T47D (cell line): ENCODE measurements at regions not wholly inside any gene's neighbourhood (a gene's known extent, or its start where the extent isn't known, plus 50 kb on each side); places are given as distances from the start of the nearest gene placed in this dataset.

Experiments
- DNase-seq, 2 experiments: peaks; one replicate each; pipeline versions ENCODE4 v3.0.0 to v3.0.0-alpha.2; 2011 to 2012; ENCODE audit warnings: low read depth in 1 of 2, low spot score in 1 of 2
- JUND ChIP-seq: IDR thresholded peaks from 2 replicates; pipeline ENCODE4 v1.6.1; 2012; ENCODE audit warnings: low read depth
- in situ Hi-C: cut with HindIII; loops from 2 replicates; pipeline ENCODE4 v1.10.0; 2016; ENCODE audit warnings: low sequenced_read_pairs, low pct_unique_long_range_greater_than_20kb

DNA sequence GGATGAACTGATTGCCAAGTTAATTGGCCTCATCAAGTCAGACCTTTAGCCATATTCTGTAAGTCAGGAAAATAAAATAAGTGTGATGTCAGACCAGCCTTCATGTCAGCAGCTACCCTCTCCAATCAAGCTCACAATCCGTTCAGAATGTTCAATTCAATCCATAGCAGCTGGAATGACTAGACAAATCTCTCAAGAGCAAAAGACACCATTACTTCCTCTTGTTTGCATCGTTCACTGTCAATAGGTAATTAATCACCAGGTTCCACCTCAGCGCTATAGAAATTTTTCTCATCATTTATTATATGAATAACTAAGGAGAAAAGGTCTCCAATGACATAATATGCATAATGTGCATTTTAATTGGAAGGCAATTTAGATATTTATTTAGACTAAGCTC is 321.0 kb upstream of the GRIA3 start:
- in situ Hi-C loops, result no loop called here
- no peak for DNase-seq
- TF ChIP-seq JUND, result no peak

DNA sequence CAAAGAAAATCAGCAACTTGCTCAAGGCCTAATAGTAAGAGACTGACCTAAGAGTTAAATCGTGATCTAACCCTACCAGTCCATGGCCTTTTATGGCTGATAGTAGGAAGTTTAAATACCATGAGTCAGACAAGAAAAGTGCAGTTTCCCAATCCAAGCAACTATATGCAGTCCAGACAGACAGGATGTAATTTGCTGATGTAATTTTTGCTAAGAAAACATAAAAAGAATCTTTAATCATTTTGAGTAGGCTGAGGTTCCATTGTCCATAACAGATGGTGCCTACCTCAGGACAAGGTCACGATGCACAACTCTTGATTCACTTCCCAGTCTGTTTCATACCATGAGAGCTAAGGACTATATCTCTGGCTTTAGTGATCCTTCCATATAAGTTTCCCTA is 317.5 kb upstream of the GRIA3 start:
- no peak for DNase-seq
- no peak for TF ChIP-seq JUND
- in situ Hi-C loops, result no loop called here

DNA sequence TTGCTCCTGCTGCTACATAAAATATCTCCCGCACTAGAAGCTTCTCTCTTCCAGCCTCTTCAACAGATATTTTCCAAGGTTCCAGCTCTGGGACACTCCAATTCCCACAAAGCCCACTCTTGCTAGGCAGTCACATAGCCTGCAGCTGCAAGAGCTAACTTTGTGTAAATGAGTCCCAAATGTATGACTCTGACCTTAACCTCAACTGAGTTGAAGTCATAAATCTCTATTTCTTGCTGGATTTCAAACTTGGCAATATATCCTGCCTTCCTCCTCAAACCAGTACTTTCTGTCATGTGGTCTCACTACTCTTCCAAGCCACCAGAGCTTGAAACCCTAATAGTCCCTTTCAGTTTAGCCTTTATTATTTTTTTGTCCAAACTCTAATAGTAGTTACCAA is 315.4 kb upstream of the GRIA3 start:
- DNase-seq, result no peak
- in situ Hi-C loops, result no loop called here
- TF ChIP-seq JUND, result no peak

- no peak for TF ChIP-seq JUND
- in situ Hi-C loops, result no loop called here
- no peak for DNase-seq
These were observed 314.9 kb upstream of the GRIA3 start for GRCh38 chrX:122869171-122869570.

DNA sequence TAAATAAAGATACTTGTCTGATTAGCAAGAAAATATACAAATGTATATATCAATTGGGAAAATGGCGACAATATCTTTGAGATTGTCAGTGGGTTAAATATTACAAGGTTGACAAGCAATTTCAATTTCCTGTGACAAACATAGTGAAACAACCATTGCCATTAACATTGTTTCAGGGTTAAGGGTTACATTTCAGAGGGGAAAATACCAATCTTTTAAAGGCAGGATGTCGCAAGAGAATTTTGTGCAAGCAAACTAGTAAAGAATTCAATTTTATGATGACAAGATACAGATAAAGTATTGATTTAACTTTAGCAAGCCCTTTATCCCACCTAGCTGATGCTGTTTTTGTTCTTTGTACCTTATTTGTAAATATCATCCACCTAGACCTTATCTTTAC is 305.8 kb upstream of the GRIA3 start:
- no peak for TF ChIP-seq JUND
- in situ Hi-C loops, result no loop called here
- no peak for DNase-seq

DNA sequence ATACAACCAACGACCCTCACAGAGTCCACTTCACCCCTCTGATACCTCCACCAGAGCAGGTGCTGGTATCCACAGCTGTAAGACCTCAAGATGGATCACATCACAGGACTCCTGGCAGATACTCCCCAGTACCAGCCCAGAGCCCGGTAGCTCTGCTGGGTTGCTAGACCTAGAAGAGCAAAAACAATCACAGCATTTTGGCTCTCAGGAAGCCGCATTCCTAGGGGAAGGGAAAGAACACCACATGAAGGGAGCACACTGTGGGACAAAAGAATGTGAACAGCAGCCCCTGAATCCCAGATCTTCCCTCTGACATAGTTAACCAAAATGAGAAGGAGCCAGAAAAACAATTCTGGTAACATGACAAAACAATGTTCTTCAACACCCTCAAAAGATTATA is 303.1 kb upstream of the GRIA3 start:
- in situ Hi-C loops, result no loop called here
- no peak for TF ChIP-seq JUND
- DNase-seq, result no peak

DNA sequence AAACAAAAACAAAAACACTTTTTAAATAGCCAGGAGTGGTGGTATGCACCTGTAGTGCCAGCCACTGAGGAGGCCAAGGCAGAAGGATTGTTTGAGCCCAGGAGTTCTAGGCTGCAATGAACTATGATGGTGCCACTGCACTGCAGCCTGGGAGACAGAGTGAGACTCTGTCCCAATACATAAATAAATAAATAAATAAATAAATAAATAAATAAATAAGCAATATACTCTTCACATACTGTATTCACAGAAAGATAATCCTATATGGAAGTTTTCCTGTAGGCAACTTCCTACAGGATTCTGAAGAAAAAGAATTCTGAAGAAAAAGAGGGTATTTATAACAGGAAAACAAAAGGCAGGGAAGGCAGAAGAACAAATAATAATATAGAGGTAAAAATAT is 293.3 kb upstream of the GRIA3 start:
- in situ Hi-C loops, result no loop called here
- no peak for TF ChIP-seq JUND
- no peak for DNase-seq

DNA sequence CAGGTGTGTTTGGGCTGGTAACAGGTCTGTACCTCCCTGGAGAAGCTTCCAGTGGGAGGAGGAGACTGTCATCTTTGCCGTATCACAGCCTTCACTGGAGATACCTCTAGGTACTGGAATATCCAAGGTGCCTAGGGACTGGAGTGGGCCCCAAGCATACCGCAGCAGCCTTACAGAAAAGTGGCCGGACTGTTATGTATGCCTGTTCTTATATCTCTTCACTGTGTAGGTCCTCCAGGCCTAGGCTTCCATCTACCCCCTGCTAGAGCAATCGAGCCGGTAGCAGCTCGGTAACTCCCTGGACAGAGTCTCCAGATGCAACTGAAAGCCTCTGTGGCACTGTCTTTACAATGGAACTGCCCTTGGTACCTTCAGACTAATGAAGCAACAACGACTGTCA is 277.4 kb upstream of the GRIA3 start:
- DNase-seq, result no peak
- no peak for TF ChIP-seq JUND
- in situ Hi-C loops, result no loop called here

DNA sequence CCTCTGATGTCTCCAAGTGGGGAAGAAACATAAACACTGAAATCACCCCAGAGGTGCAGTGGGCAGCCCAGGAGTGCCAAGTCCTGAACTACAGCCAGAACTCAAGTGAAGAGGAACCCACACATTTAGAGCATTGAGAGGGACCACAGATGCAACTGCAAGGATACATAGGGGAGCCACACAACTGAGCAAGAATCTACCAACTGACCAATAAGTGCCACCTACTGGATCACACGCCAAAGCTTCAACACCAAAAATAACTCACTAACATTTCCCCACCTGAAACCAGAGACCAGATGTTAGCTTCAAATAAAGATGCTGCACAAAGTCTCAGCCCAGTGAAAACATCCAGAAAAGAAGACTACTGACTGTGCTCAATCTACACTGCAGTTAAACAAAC is 276.7 kb upstream of the GRIA3 start:
- in situ Hi-C loops, result no loop called here

DNA sequence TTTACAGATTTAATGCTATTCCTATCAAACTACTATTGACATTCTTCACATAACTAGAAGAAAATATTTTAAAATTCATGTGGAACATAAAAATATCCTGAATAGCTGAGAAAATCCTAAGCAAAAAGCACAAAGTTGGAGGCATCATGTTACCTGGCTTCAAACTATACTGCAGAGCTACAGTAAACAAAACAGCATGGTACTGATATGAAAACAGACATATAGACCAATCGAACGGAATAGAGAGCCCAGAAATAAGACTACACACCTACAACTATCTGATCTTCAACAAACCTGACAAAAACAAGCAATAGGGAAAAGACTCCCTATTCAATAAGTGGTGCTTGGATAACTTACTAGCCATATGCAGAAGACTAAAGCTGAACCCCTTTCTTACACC is 273.4 kb upstream of the GRIA3 start:
- in situ Hi-C loops, result no loop called here
- DNase-seq, result no peak
- TF ChIP-seq JUND, result no peak

More for the DNA sequence above, 276.7 kb upstream of the GRIA3 start:
- DNase-seq, result peak in 1 of 2 experiments; percentile 0
- TF ChIP-seq JUND, result no peak

GRCh38 chrX:122913134-122913533 is 270.9 kb upstream of the GRIA3 start:
- in situ Hi-C loops, result no loop called here
- DNase-seq, result no peak
- no peak for TF ChIP-seq JUND

GRCh38 chrX:122913764-122914163 is 270.3 kb upstream of the GRIA3 start:
- no peak for TF ChIP-seq JUND
- no peak for DNase-seq
- in situ Hi-C loops, result no loop called here

GRCh38 chrX:122914256-122914655 is 269.8 kb upstream of the GRIA3 start:
- no peak for DNase-seq
- no peak for TF ChIP-seq JUND
- in situ Hi-C loops, result no loop called here

DNA sequence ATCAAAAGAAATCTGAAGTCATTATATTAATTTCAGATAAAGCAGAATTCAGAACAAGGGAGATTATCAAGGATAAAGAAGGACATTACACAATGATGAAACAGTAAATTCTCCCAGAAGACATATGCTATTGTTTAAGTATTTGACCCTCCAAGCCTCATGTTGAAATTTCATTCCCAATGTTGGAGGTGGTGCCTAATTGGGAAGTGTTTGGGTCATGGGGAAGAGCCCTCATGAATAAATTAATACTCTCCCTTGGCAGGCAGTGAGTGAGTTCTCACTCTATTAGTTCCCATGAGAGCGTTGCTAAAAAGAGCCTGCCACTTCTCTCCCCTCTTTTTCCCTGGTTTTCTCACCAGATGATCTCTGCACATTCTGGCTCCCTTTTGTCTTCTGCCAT is 249.9 kb upstream of the GRIA3 start:
- in situ Hi-C loops, result no loop called here
- DNase-seq, result no peak
- TF ChIP-seq JUND, result no peak

GRCh38 chrX:122940199-122940598 is 243.9 kb upstream of the GRIA3 start:
- no peak for DNase-seq
- TF ChIP-seq JUND, result no peak
- in situ Hi-C loops, result no loop called here
